ENCODE measurements at regions not wholly inside any gene's neighbourhood (a gene's known extent, or its start where the extent isn't known, plus 50 kb on each side); places are given as distances from the start of the nearest gene placed in this dataset.

GRCh38 chr7:35548291-35548690 is 146.6 kb downstream of the HERPUD2 start:
- H3K36me3 ChIP-seq (replicated peaks; ENCODE audit: control insufficient read depth, insufficient read depth, low read length): no peaks in the 10 kb centered on the region
- no peak for DNase-seq
- H3K4me3 ChIP-seq (ENCODE audit: insufficient read depth, low read depth, low read length): no peak overlapping the region
- no peaks in the 10 kb centered on the region for H3K27me3 ChIP-seq (ENCODE audit: control insufficient read depth, insufficient read depth, low read length)

- no peak overlapping the region for H3K4me3 ChIP-seq (ENCODE audit: insufficient read depth, low read depth, low read length)
- no peak for DNase-seq
- H3K27me3 ChIP-seq (ENCODE audit: control insufficient read depth, insufficient read depth, low read length): no peaks in the 10 kb centered on the region
- H3K36me3 ChIP-seq (replicated peaks; ENCODE audit: control insufficient read depth, insufficient read depth, low read length): no peaks in the 10 kb centered on the region
Measured at GRCh38 chr7:35546691-35547429, 148.1 kb downstream of the HERPUD2 start.

- no peaks in the 10 kb centered on the region for H3K36me3 ChIP-seq (replicated peaks; ENCODE audit: control insufficient read depth, insufficient read depth, low read length)
- no peak for DNase-seq
- H3K4me3 ChIP-seq (ENCODE audit: insufficient read depth, low read depth, low read length): no peak overlapping the region
- no peaks in the 10 kb centered on the region for H3K27me3 ChIP-seq (ENCODE audit: control insufficient read depth, insufficient read depth, low read length)
Measured at GRCh38 chr7:35545831-35546230, 149.1 kb downstream of the HERPUD2 start.

- no peak for DNase-seq
- no peak overlapping the region for H3K4me3 ChIP-seq (ENCODE audit: insufficient read depth, low read depth, low read length)
- no peaks in the 10 kb centered on the region for H3K27me3 ChIP-seq (ENCODE audit: control insufficient read depth, insufficient read depth, low read length)
- no peaks in the 10 kb centered on the region for H3K36me3 ChIP-seq (replicated peaks; ENCODE audit: control insufficient read depth, insufficient read depth, low read length)
Measured at GRCh38 chr7:35544028-35544742, 150.8 kb downstream of the HERPUD2 start.

GRCh38 chr7:35537067-35538023 is 157.6 kb downstream of the HERPUD2 start:
- peaks cover 12% of the 10 kb centered on the region; the same call in 1 of the 2 replicates for H3K27me3 ChIP-seq (ENCODE audit: control insufficient read depth, insufficient read depth, low read length)
- peak; percentile 90 for DNase-seq
- H3K4me3 ChIP-seq (ENCODE audit: insufficient read depth, low read depth, low read length): peak overlapping the region; percentile 38
- no peaks in the 10 kb centered on the region for H3K36me3 ChIP-seq (replicated peaks; ENCODE audit: control insufficient read depth, insufficient read depth, low read length)

GRCh38 chr7:35536396-35536826 is 158.5 kb downstream of the HERPUD2 start:
- DNase-seq: no peak
- H3K4me3 ChIP-seq (ENCODE audit: insufficient read depth, low read depth, low read length): no peak overlapping the region
- H3K36me3 ChIP-seq (replicated peaks; ENCODE audit: control insufficient read depth, insufficient read depth, low read length): no peaks in the 10 kb centered on the region
- peaks cover 12% of the 10 kb centered on the region; the same call in 1 of the 2 replicates for H3K27me3 ChIP-seq (ENCODE audit: control insufficient read depth, insufficient read depth, low read length)

GRCh38 chr7:35533902-35534301 is 161.0 kb downstream of the HERPUD2 start:
- Histone ChIP-seq H3K4me3 (ENCODE audit: insufficient read depth, low read depth, low read length) (no peak overlapping the region), H3K27me3 (ENCODE audit: control insufficient read depth, insufficient read depth, low read length) (peaks cover 12% of the 10 kb centered on the region; the same call in 1 of the 2 replicates), H3K36me3 (replicated peaks; ENCODE audit: control insufficient read depth, insufficient read depth, low read length) (no peaks in the 10 kb centered on the region)
- DNase-seq: no peak

- DNase-seq: no peak
- H3K4me3 ChIP-seq (ENCODE audit: insufficient read depth, low read depth, low read length): no peak overlapping the region
- no peaks in the 10 kb centered on the region; the same call in 1 of the 2 replicates for H3K27me3 ChIP-seq (ENCODE audit: control insufficient read depth, insufficient read depth, low read length)
- no peaks in the 10 kb centered on the region for H3K36me3 ChIP-seq (replicated peaks; ENCODE audit: control insufficient read depth, insufficient read depth, low read length)
Measured at GRCh38 chr7:35530124-35531109, 164.5 kb downstream of the HERPUD2 start.

GRCh38 chr7:35529713-35530112 is 165.2 kb downstream of the HERPUD2 start:
- Histone ChIP-seq H3K36me3 (replicated peaks; ENCODE audit: control insufficient read depth, insufficient read depth, low read length) (no peaks in the 10 kb centered on the region), H3K27me3 (ENCODE audit: control insufficient read depth, insufficient read depth, low read length) (no peaks in the 10 kb centered on the region), H3K4me3 (ENCODE audit: insufficient read depth, low read depth, low read length) (no peak overlapping the region)
- no peak for DNase-seq

- Histone ChIP-seq H3K27me3 (ENCODE audit: control insufficient read depth, insufficient read depth, low read length) (no peaks in the 10 kb centered on the region), H3K4me3 (ENCODE audit: insufficient read depth, low read depth, low read length) (no peak overlapping the region), H3K36me3 (replicated peaks; ENCODE audit: control insufficient read depth, insufficient read depth, low read length) (no peaks in the 10 kb centered on the region)
- DNase-seq: no peak
Measured at GRCh38 chr7:35528381-35528977, 166.5 kb downstream of the HERPUD2 start.

- no peaks in the 10 kb centered on the region for H3K27me3 ChIP-seq (ENCODE audit: control insufficient read depth, insufficient read depth, low read length)
- no peak overlapping the region for H3K4me3 ChIP-seq (ENCODE audit: insufficient read depth, low read depth, low read length)
- DNase-seq: no peak
- no peaks in the 10 kb centered on the region for H3K36me3 ChIP-seq (replicated peaks; ENCODE audit: control insufficient read depth, insufficient read depth, low read length)
Measured at GRCh38 chr7:35526645-35527044, 168.3 kb downstream of the HERPUD2 start.

- Histone ChIP-seq H3K36me3 (replicated peaks; ENCODE audit: control insufficient read depth, insufficient read depth, low read length) (no peaks in the 10 kb centered on the region), H3K27me3 (ENCODE audit: control insufficient read depth, insufficient read depth, low read length) (no peaks in the 10 kb centered on the region), H3K4me3 (ENCODE audit: insufficient read depth, low read depth, low read length) (no peak overlapping the region)
- no peak for DNase-seq
Measured at GRCh38 chr7:35524112-35524804, 170.7 kb downstream of the HERPUD2 start.

- Histone ChIP-seq H3K27me3 (ENCODE audit: control insufficient read depth, insufficient read depth, low read length) (no peaks in the 10 kb centered on the region; the same call in 1 of the 2 replicates), H3K36me3 (replicated peaks; ENCODE audit: control insufficient read depth, insufficient read depth, low read length) (no peaks in the 10 kb centered on the region), H3K4me3 (ENCODE audit: insufficient read depth, low read depth, low read length) (no peak overlapping the region)
- no peak for DNase-seq
Measured at GRCh38 chr7:35523292-35523691, 171.6 kb downstream of the HERPUD2 start.

All from H7 (cell line).